ENCODE measurements at regions not wholly inside any gene's neighbourhood (a gene's known extent, or its start where the extent isn't known, plus 50 kb on each side); places are given as distances from the start of the nearest gene placed in this dataset.

- no peaks in the 10 kb centered on the region for H3K9me3 Mint-ChIP-seq
- H3K36me3 Mint-ChIP-seq, result no peaks in the 10 kb centered on the region
- H3K4me1 Mint-ChIP-seq, result no peaks in the 10 kb centered on the region
- POLR2A ChIA-PET, result no interaction called here
- no peaks in the 10 kb centered on the region for H3K27me3 Mint-ChIP-seq
- no peak overlapping the region for H3K4me3 Mint-ChIP-seq
- no peak for ATAC-seq (ENCODE audit: low read depth)
- no peak for DNase-seq
- H3K27ac Mint-ChIP-seq, result no peak overlapping the region
Measured at GRCh38 chr4:149870008-149870407, 54.4 kb upstream of the IQCM start.

GRCh38 chr4:149881744-149882143, 66.1 kb upstream of the IQCM start:
- no peaks in the 10 kb centered on the region for H3K4me1 Mint-ChIP-seq
- DNase-seq (no peak), ATAC-seq (ENCODE audit: low read depth) (no peak)
- no peaks in the 10 kb centered on the region for H3K9me3 Mint-ChIP-seq
- H3K27me3 Mint-ChIP-seq, result no peaks in the 10 kb centered on the region
- no peak overlapping the region for H3K27ac Mint-ChIP-seq
- H3K4me3 Mint-ChIP-seq, result no peak overlapping the region
- H3K36me3 Mint-ChIP-seq, result no peaks in the 10 kb centered on the region
- POLR2A ChIA-PET, result no interaction called here

- Mint-ChIP-seq H3K9me3 (no peaks in the 10 kb centered on the region), H3K4me3 (no peak overlapping the region), H3K36me3 (no peaks in the 10 kb centered on the region), H3K4me1 (no peaks in the 10 kb centered on the region), H3K27ac (no peak overlapping the region), H3K27me3 (no peaks in the 10 kb centered on the region)
- POLR2A ChIA-PET, result no interaction called here
- no peak for DNase-seq
- no peak for ATAC-seq (ENCODE audit: low read depth)
Measured at GRCh38 chr4:149882251-149882650, 66.6 kb upstream of the IQCM start.

GRCh38 chr4:149884046-149884445, 68.4 kb upstream of the IQCM start:
- DNase-seq (no peak), ATAC-seq (ENCODE audit: low read depth) (no peak)
- no peaks in the 10 kb centered on the region for H3K27me3 Mint-ChIP-seq
- no peaks in the 10 kb centered on the region for H3K4me1 Mint-ChIP-seq
- H3K9me3 Mint-ChIP-seq, result no peaks in the 10 kb centered on the region
- no peaks in the 10 kb centered on the region for H3K36me3 Mint-ChIP-seq
- H3K4me3 Mint-ChIP-seq, result no peak overlapping the region
- POLR2A ChIA-PET, result no interaction called here
- no peak overlapping the region for H3K27ac Mint-ChIP-seq

GRCh38 chr4:149884529-149885181, 69.0 kb upstream of the IQCM start:
- no peak overlapping the region for H3K27ac Mint-ChIP-seq
- H3K36me3 Mint-ChIP-seq, result no peaks in the 10 kb centered on the region
- H3K9me3 Mint-ChIP-seq, result no peaks in the 10 kb centered on the region
- POLR2A ChIA-PET, result no interaction called here
- DNase-seq (no peak), ATAC-seq (ENCODE audit: low read depth) (no peak)
- no peaks in the 10 kb centered on the region for H3K27me3 Mint-ChIP-seq
- no peak overlapping the region for H3K4me3 Mint-ChIP-seq
- H3K4me1 Mint-ChIP-seq, result no peaks in the 10 kb centered on the region

- no peak for DNase-seq
- no peak overlapping the region for H3K4me3 Mint-ChIP-seq
- H3K4me1 Mint-ChIP-seq, result no peaks in the 10 kb centered on the region
- no peaks in the 10 kb centered on the region for H3K36me3 Mint-ChIP-seq
- no peak overlapping the region for H3K27ac Mint-ChIP-seq
- no peaks in the 10 kb centered on the region for H3K27me3 Mint-ChIP-seq
- ATAC-seq (ENCODE audit: low read depth), result no peak
- H3K9me3 Mint-ChIP-seq, result no peaks in the 10 kb centered on the region
- POLR2A ChIA-PET, result no interaction called here
Measured at GRCh38 chr4:149885896-149886295, 70.3 kb upstream of the IQCM start.

GRCh38 chr4:149886786-149887490, 71.3 kb upstream of the IQCM start:
- no peaks in the 10 kb centered on the region for H3K4me1 Mint-ChIP-seq
- DNase-seq (no peak), ATAC-seq (ENCODE audit: low read depth) (no peak)
- H3K9me3 Mint-ChIP-seq, result no peaks in the 10 kb centered on the region
- H3K36me3 Mint-ChIP-seq, result no peaks in the 10 kb centered on the region
- POLR2A ChIA-PET, result no interaction called here
- no peak overlapping the region for H3K4me3 Mint-ChIP-seq
- no peaks in the 10 kb centered on the region for H3K27me3 Mint-ChIP-seq
- no peak overlapping the region for H3K27ac Mint-ChIP-seq

GRCh38 chr4:149889991-149890390, 74.3 kb upstream of the IQCM start:
- POLR2A ChIA-PET, result no interaction called here
- no peaks in the 10 kb centered on the region for H3K36me3 Mint-ChIP-seq
- ATAC-seq (ENCODE audit: low read depth) (no peak), DNase-seq (no peak)
- no peak overlapping the region for H3K27ac Mint-ChIP-seq
- no peaks in the 10 kb centered on the region for H3K27me3 Mint-ChIP-seq
- no peaks in the 10 kb centered on the region for H3K9me3 Mint-ChIP-seq
- H3K4me1 Mint-ChIP-seq, result no peaks in the 10 kb centered on the region
- no peak overlapping the region for H3K4me3 Mint-ChIP-seq

GRCh38 chr4:149890531-149890930, 74.9 kb upstream of the IQCM start:
- H3K36me3 Mint-ChIP-seq, result no peaks in the 10 kb centered on the region
- H3K4me3 Mint-ChIP-seq, result no peak overlapping the region
- H3K9me3 Mint-ChIP-seq, result no peaks in the 10 kb centered on the region
- POLR2A ChIA-PET, result no interaction called here
- H3K27me3 Mint-ChIP-seq, result no peaks in the 10 kb centered on the region
- no peaks in the 10 kb centered on the region for H3K4me1 Mint-ChIP-seq
- no peak for DNase-seq
- ATAC-seq (ENCODE audit: low read depth), result no peak
- no peak overlapping the region for H3K27ac Mint-ChIP-seq

GRCh38 chr4:149891426-149891825, 75.8 kb upstream of the IQCM start:
- no peaks in the 10 kb centered on the region for H3K9me3 Mint-ChIP-seq
- no peaks in the 10 kb centered on the region for H3K27me3 Mint-ChIP-seq
- H3K4me1 Mint-ChIP-seq, result no peaks in the 10 kb centered on the region
- H3K4me3 Mint-ChIP-seq, result no peak overlapping the region
- DNase-seq, result no peak
- no peak for ATAC-seq (ENCODE audit: low read depth)
- POLR2A ChIA-PET, result no interaction called here
- no peaks in the 10 kb centered on the region for H3K36me3 Mint-ChIP-seq
- no peak overlapping the region for H3K27ac Mint-ChIP-seq

- no peak for DNase-seq
- Mint-ChIP-seq H3K27me3 (peaks cover 2% of the 10 kb centered on the region), H3K27ac (no peak overlapping the region), H3K4me3 (no peak overlapping the region), H3K9me3 (no peaks in the 10 kb centered on the region), H3K36me3 (no peaks in the 10 kb centered on the region), H3K4me1 (no peaks in the 10 kb centered on the region)
- POLR2A ChIA-PET, result no interaction called here
- no peak for ATAC-seq (ENCODE audit: low read depth)
Measured at GRCh38 chr4:149896432-149896831, 80.8 kb upstream of the IQCM start.

GRCh38 chr4:149897783-149898182, 82.1 kb upstream of the IQCM start:
- no peak for ATAC-seq (ENCODE audit: low read depth)
- no peak for DNase-seq
- Mint-ChIP-seq H3K4me3 (no peak overlapping the region), H3K27ac (no peak overlapping the region), H3K4me1 (no peaks in the 10 kb centered on the region), H3K27me3 (peaks cover 2% of the 10 kb centered on the region), H3K9me3 (no peaks in the 10 kb centered on the region), H3K36me3 (no peaks in the 10 kb centered on the region)
- POLR2A ChIA-PET, result no interaction called here

- no peak for DNase-seq
- H3K4me1 Mint-ChIP-seq, result no peaks in the 10 kb centered on the region
- H3K9me3 Mint-ChIP-seq, result no peaks in the 10 kb centered on the region
- no peak overlapping the region for H3K27ac Mint-ChIP-seq
- H3K27me3 Mint-ChIP-seq, result peaks cover 2% of the 10 kb centered on the region
- no peaks in the 10 kb centered on the region for H3K36me3 Mint-ChIP-seq
- ATAC-seq (ENCODE audit: low read depth), result no peak
- H3K4me3 Mint-ChIP-seq, result no peak overlapping the region
- POLR2A ChIA-PET, result no interaction called here
Measured at GRCh38 chr4:149901128-149901527, 85.5 kb upstream of the IQCM start.

GRCh38 chr4:149902242-149902641, 86.6 kb upstream of the IQCM start:
- H3K27me3 Mint-ChIP-seq, result peaks cover 2% of the 10 kb centered on the region
- ATAC-seq (ENCODE audit: low read depth) (no peak), DNase-seq (no peak)
- no peaks in the 10 kb centered on the region for H3K9me3 Mint-ChIP-seq
- no peaks in the 10 kb centered on the region for H3K4me1 Mint-ChIP-seq
- H3K4me3 Mint-ChIP-seq, result no peak overlapping the region
- POLR2A ChIA-PET, result no interaction called here
- no peaks in the 10 kb centered on the region for H3K36me3 Mint-ChIP-seq
- H3K27ac Mint-ChIP-seq, result no peak overlapping the region

All from activated naive CD8-positive, alpha-beta T cell treated with anti-CD3 and anti-CD28 coated beads, Interleukin-2, amount 10 ng/mL, durations not matched to agents 7 days and 5 days (primary cell).